K562 (cell line): ENCODE measurements at regions not wholly inside any gene's neighbourhood (a gene's known extent, or its start where the extent isn't known, plus 50 kb on each side); places are given as distances from the start of the nearest gene placed in this dataset.

ENCODE experiments used
- ATAC-seq: fragments of 200-7000 bp; cut with Tn5 transposase; 3 replicates; pipeline ENCODE4 v1.9.1; 2020; ENCODE audit warnings: moderate library complexity
- BruUV-seq: library from RNA; stranded (reverse); fragments of 400-500 nt; replicated peaks from 2 replicates; lab custom pipeline; 2021; lab: Mats Ljungman, UMichigan
- CTCF ChIA-PET: fragments of 300-600 bp; formaldehyde crosslinking; extraction: SDS; loops from one replicate; lab custom pipeline; 2021; ENCODE audit warnings: low intra/inter-chr PET ratio; lab: Yijun Ruan, JAX
- POLR2A ChIA-PET: fragments of 300-600, 350-650 bp; sonication (Branson Sonifier 250); formaldehyde crosslinking; extraction: SDS; loops from one replicate; lab custom pipeline; 2021; ENCODE audit warnings: antibody characterized with exemption, inconsistent platforms; lab: Yijun Ruan, JAX
- DNase-seq, 4 experiments: peaks; one replicate each; pipeline versions ENCODE4 v3.0.0 to v3.0.0-alpha.2; 2011 to 2018; ENCODE audit warnings: low spot score in 3 of 4, mixed read lengths in 3 of 4; ENCODE audit errors: extremely low read depth in 1 of 4
- FAIRE-seq: peaks from 2 replicates; lab custom pipeline; 2011; peaks lifted over from hg19 to GRCh38; lab: Jason Lieb, UNC
- H2AFZ ChIP-seq: 2 replicates; pipeline ENCODE4 v1.6.0; 2011; ENCODE audit warnings: low read depth, low read length, control low read depth, inconsistent platforms
- H3K27ac ChIP-seq: fragments of 200-600 bp; 3 replicates; pipeline ENCODE4 v1.8.0; 2011; ENCODE audit warnings: low read depth, mild to moderate bottlenecking, control low read depth, inconsistent platforms, low read length, moderate library complexity, mixed read lengths; ENCODE audit errors: extremely low read depth
- H3K27me3 ChIP-seq, 2 experiments: fragments of 300-600 bp in 1 of 2; 2 replicates in 1 of 2; 3 replicates in 1 of 2; pipeline versions ENCODE4 v1.6.0 to v1.8.0; 2011; ENCODE audit warnings: inconsistent platforms in 2 of 2, low read length in 2 of 2, mild to moderate bottlenecking in 1 of 2, mixed read lengths in 1 of 2, moderate library complexity in 1 of 2; ENCODE audit not compliant: control insufficient read depth in 2 of 2, insufficient read depth in 2 of 2
- H3K36me3 ChIP-seq: fragments of 300-600 bp; 3 replicates; pipeline ENCODE4 v1.8.0; 2011; ENCODE audit warnings: mild to moderate bottlenecking, low read length, inconsistent platforms; ENCODE audit not compliant: control insufficient read depth, insufficient read depth
- H3K4me1 ChIP-seq, 2 experiments: fragments of 200-600 bp in 1 of 2; replicated peaks in 1 of 2; 2 replicates in 1 of 2; 3 replicates in 1 of 2; pipeline versions ENCODE4 v1.5.1 to v1.8.0; 2011; ENCODE audit warnings: inconsistent platforms in 2 of 2, low read length in 2 of 2, mild to moderate bottlenecking in 1 of 2, mixed read lengths in 1 of 2, moderate library complexity in 1 of 2; ENCODE audit not compliant: control insufficient read depth in 2 of 2, insufficient read depth in 2 of 2
- H3K4me2 ChIP-seq: 2 replicates; pipeline ENCODE4 v1.6.1; 2011; ENCODE audit warnings: low read length, control low read depth, inconsistent platforms, mixed read lengths; ENCODE audit not compliant: insufficient read depth
- H3K4me3 ChIP-seq: fragments of 200-600 bp; sonication (generic), shearing (Covaris generic); 2 replicates; pipeline ENCODE4 v1.5.1; 2016; ENCODE audit warnings: control low read depth, inconsistent platforms
- H3K79me2 ChIP-seq: fragments of 200-600 bp; 3 replicates; pipeline ENCODE4 v1.8.0; 2011; ENCODE audit warnings: low read length, inconsistent platforms; ENCODE audit not compliant: control insufficient read depth, insufficient read depth
- H3K9ac ChIP-seq, 2 experiments: 2 replicates each; pipeline versions ENCODE4 v1.6.0 to v1.6.1; 2011; ENCODE audit warnings: low read depth in 2 of 2, low read length in 2 of 2, control low read depth in 1 of 2, inconsistent platforms in 1 of 2, mild to moderate bottlenecking in 1 of 2, mixed read lengths in 1 of 2; ENCODE audit not compliant: insufficient read depth in 1 of 2
- H3K9me1 ChIP-seq: one replicate; pipeline ENCODE4 v1.6.0; 2011; ENCODE audit warnings: inconsistent platforms, mild to moderate bottlenecking, low read length, moderate library complexity; ENCODE audit not compliant: control insufficient read depth, insufficient read depth
- H3K9me3 ChIP-seq: replicated peaks from 2 replicates; pipeline ENCODE4 v1.5.1; 2011; ENCODE audit warnings: low read depth, low read length, inconsistent platforms; ENCODE audit not compliant: control insufficient read depth, insufficient read depth
- H4K20me1 ChIP-seq: replicated peaks from 2 replicates; pipeline ENCODE4 v1.6.1; 2011; ENCODE audit warnings: low read length, inconsistent platforms, mixed read lengths; ENCODE audit not compliant: control insufficient read depth, insufficient read depth
- COPS2 ChIP-seq: fragments of 450-650 bp; conservative IDR thresholded peaks from 2 replicates; pipeline ENCODE4 v1.6.1; 2016; ENCODE audit warnings: mild to moderate bottlenecking, moderate library complexity
- CREM ChIP-seq: IDR thresholded peaks from 2 replicates; pipeline ENCODE4 v1.6.1; 2014; ENCODE audit warnings: antibody characterized with exemption, low read depth
- HBP1 ChIP-seq: fragments of 450-650 bp; formaldehyde crosslinking; IDR thresholded peaks from 2 replicates; pipeline ENCODE4 v1.4.0; 2022; ENCODE audit warnings: missing genetic modification characterization
- ZNF77 ChIP-seq: fragments of 250-450 bp; sonication (Bioruptor Pico); IDR thresholded peaks from 2 replicates; pipeline ENCODE4 v1.5.0; 2020
- WGBS: fragments of 100-300 bp; shearing (Covaris generic); methylation state at CpG from one replicate; pipeline ENCODE4 v1.1.6; 2016; ENCODE audit warnings: low coverage, mixed read lengths; ENCODE audit not compliant: insufficient coverage; ENCODE audit errors: missing lambda C conversion rate; 5-methylcytosine and 5-hydroxymethylcytosine counted together
- in situ Hi-C: fragments of 300-500 bp; cut with MboI; formaldehyde crosslinking; loops from 4 replicates; pipeline ENCODE4 v1.15.0; 2018; ENCODE audit warnings: inconsistent platforms, mixed read lengths
- intact Hi-C: fragments of 100-400 bp; cut with micrococcal nuclease; formaldehyde crosslinking; loops from 2 replicates; pipeline ENCODE4 v1.14.2; 2022
- TF ChIP-seq, protein P1 (sequence below): IDR thresholded peaks from 2 replicates; pipeline ENCODE4 v1.6.1; 2014; ENCODE audit warnings: antibody characterized with exemption

DNA sequence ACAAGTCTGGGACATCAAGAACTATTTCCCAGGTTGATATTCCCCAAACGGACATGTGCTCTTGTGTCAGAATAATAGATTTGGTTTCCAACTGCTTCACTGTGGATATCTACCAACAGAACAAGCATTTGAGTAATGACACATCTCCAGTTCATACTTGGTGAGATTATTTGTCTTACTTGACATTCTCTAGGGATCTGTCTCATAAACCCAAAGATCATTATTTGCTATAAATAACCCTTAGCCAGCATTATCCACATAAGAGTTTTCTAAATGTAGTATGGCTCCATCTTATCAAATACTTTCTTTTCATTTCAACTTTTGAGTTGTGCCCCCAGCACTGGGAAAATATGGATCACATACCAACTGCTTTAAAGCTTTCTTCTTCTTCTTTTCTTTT, 1063.9 kb upstream of the CDH18 start:
- no peak overlapping the region for H3K4me2 ChIP-seq
- POLR2A ChIA-PET, result no interaction called here

GRCh38 chr5:21049901-21050300, 1061.9 kb upstream of the CDH18 start:
- 6% methylated on average over 2 of the region's 2 CpGs for WGBS
- in situ Hi-C loops (no loop called here), intact Hi-C loops (no loop called here)
- Histone ChIP-seq H3K9me3 (no peaks in the 10 kb centered on the region; the same call in 1 of the 2 replicates), H3K4me1 (no peaks in the 10 kb centered on the region), H4K20me1 (no peaks in the 10 kb centered on the region), H3K9me1 (no peaks in the 10 kb centered on the region), H3K9ac (no peak overlapping the region), H3K4me2 (no peak overlapping the region), H3K79me2 (no peaks in the 10 kb centered on the region), H3K4me3 (no peak overlapping the region), H3K27me3 (no peaks in the 10 kb centered on the region), H3K27ac (no peak overlapping the region), H3K36me3 (no peaks in the 10 kb centered on the region), H2AFZ (no peak overlapping the region)
- DNase-seq, result no peak
- ATAC-seq, result no peak
- ChIA-PET POLR2A (no interaction called here), CTCF (no interaction called here)
- TF ChIP-seq COPS2 (no peak), HBP1 (no peak)
- FAIRE-seq, result no peak
- BruUV-seq, result no TSS peak

More for the DNA sequence above, 1063.9 kb upstream of the CDH18 start:
- FAIRE-seq (no peak), DNase-seq (no peak), ATAC-seq (no peak)
- no peak overlapping the region for H3K4me3 ChIP-seq
- H3K9ac ChIP-seq, result no peak overlapping the region
- BruUV-seq, result no TSS peak
- intact Hi-C loops, result no loop called here
- CTCF ChIA-PET, result no interaction called here
- no peaks in the 10 kb centered on the region for H3K79me2 ChIP-seq
- H3K27ac ChIP-seq, result no peak overlapping the region
- no peaks in the 10 kb centered on the region for H3K27me3 ChIP-seq
- H4K20me1 ChIP-seq, result no peaks in the 10 kb centered on the region
- 0% methylated on average over 1 of the region's 1 CpG for whole genome bisulfite sequencing
- no peaks in the 10 kb centered on the region; the same call in 1 of the 2 replicates for H3K9me3 ChIP-seq
- no peaks in the 10 kb centered on the region for H3K4me1 ChIP-seq
- H3K36me3 ChIP-seq, result no peaks in the 10 kb centered on the region
- TF ChIP-seq, protein P1, sequence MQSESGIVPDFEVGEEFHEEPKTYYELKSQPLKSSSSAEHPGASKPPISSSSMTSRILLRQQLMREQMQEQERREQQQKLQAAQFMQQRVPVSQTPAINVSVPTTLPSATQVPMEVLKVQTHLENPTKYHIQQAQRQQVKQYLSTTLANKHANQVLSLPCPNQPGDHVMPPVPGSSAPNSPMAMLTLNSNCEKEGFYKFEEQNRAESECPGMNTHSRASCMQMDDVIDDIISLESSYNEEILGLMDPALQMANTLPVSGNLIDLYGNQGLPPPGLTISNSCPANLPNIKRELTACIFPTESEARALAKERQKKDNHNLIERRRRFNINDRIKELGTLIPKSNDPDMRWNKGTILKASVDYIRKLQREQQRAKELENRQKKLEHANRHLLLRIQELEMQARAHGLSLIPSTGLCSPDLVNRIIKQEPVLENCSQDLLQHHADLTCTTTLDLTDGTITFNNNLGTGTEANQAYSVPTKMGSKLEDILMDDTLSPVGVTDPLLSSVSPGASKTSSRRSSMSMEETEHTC, result no peak
- TF ChIP-seq ZNF77 (no peak), CREM (no peak)
- no peaks in the 10 kb centered on the region for H3K9me1 ChIP-seq
- in situ Hi-C loops, result no loop called here
- no peak overlapping the region for H2AFZ ChIP-seq
